ENCODE measurements at regions not wholly inside any gene's neighbourhood (a gene's known extent, or its start where the extent isn't known, plus 50 kb on each side); places are given as distances from the start of the nearest gene placed in this dataset.

- Histone ChIP-seq H3K4me1 (ENCODE audit: insufficient read depth) (no peaks in the 10 kb centered on the region), H3K9me3 (no peaks in the 10 kb centered on the region), H3K27me3 (no peaks in the 10 kb centered on the region), H3K27ac (no peak overlapping the region), H3K36me3 (no peaks in the 10 kb centered on the region), H3K4me3 (no peak overlapping the region)
- TF ChIP-seq EP300 (IDR thresholded peaks at IDR 0.05) (no peak), POLR2A (IDR thresholded peaks at IDR 0.05) (no peak), CTCF (IDR thresholded peaks at IDR 0.05) (no peak)
- intact Hi-C loops (cut with DNase I): no loop called here
- DNase-seq: no peak
Observed at GRCh38 chr7:81280531-81280930, 361.7 kb upstream of the SEMA3C start.

GRCh38 chr7:81277691-81278090 lies 358.8 kb upstream of the SEMA3C start:
- intact Hi-C loops (cut with DNase I): no loop called here

GRCh38 chr7:81273601-81274397 lies 354.9 kb upstream of the SEMA3C start:
- Histone ChIP-seq H3K4me3 (no peak overlapping the region), H3K9me3 (no peaks in the 10 kb centered on the region), H3K36me3 (no peaks in the 10 kb centered on the region), H3K27me3 (no peaks in the 10 kb centered on the region), H3K4me1 (ENCODE audit: insufficient read depth) (no peaks in the 10 kb centered on the region), H3K27ac (no peak overlapping the region)
- intact Hi-C loops (cut with DNase I): no loop called here
- 59 to 71% (median 68%) methylated on average over 6 of the region's 6 CpGs for WGBS, 3 donors
- DNase-seq: no peak
- no peak for TF ChIP-seq CTCF (IDR thresholded peaks at IDR 0.05)
- no peak for TF ChIP-seq EP300 (IDR thresholded peaks at IDR 0.05)
- no peak for TF ChIP-seq POLR2A (IDR thresholded peaks at IDR 0.05)

More at GRCh38 chr7:81277691-81278090, 358.8 kb upstream of the SEMA3C start:
- WGBS, 3 donors: 79 to 94% (median 82%) methylated on average over 2 of the region's 2 CpGs
- Histone ChIP-seq H3K9me3 (no peaks in the 10 kb centered on the region), H3K36me3 (no peaks in the 10 kb centered on the region), H3K4me1 (ENCODE audit: insufficient read depth) (no peaks in the 10 kb centered on the region), H3K27me3 (no peaks in the 10 kb centered on the region), H3K27ac (no peak overlapping the region), H3K4me3 (no peak overlapping the region)
- TF ChIP-seq POLR2A (IDR thresholded peaks at IDR 0.05) (no peak), EP300 (IDR thresholded peaks at IDR 0.05) (no peak)
- DNase-seq: no peak

GRCh38 chr7:81272176-81272575 lies 353.3 kb upstream of the SEMA3C start:
- 94 to 100% (median 97%) methylated on average over 1 of the region's 1 CpG for WGBS, 3 donors
- Histone ChIP-seq H3K4me1 (ENCODE audit: insufficient read depth) (no peaks in the 10 kb centered on the region), H3K9me3 (no peaks in the 10 kb centered on the region), H3K4me3 (no peak overlapping the region), H3K27me3 (no peaks in the 10 kb centered on the region), H3K27ac (no peak overlapping the region), H3K36me3 (no peaks in the 10 kb centered on the region)
- intact Hi-C loops (cut with DNase I): no loop called here
- no peak for DNase-seq
- TF ChIP-seq EP300 (IDR thresholded peaks at IDR 0.05) (no peak), POLR2A (IDR thresholded peaks at IDR 0.05) (no peak), CTCF (IDR thresholded peaks at IDR 0.05) (no peak)

GRCh38 chr7:81268551-81268950 lies 349.7 kb upstream of the SEMA3C start:
- Histone ChIP-seq H3K4me1 (ENCODE audit: insufficient read depth) (no peaks in the 10 kb centered on the region), H3K36me3 (no peaks in the 10 kb centered on the region), H3K4me3 (no peak overlapping the region), H3K27ac (no peak overlapping the region), H3K9me3 (no peaks in the 10 kb centered on the region), H3K27me3 (no peaks in the 10 kb centered on the region)
- WGBS, 3 donors: 86 to 92% (median 90%) methylated on average over 1 of the region's 1 CpG
- intact Hi-C loops (cut with DNase I): no loop called here
- DNase-seq: no peak
- TF ChIP-seq EP300 (IDR thresholded peaks at IDR 0.05) (no peak), POLR2A (IDR thresholded peaks at IDR 0.05) (no peak), CTCF (IDR thresholded peaks at IDR 0.05) (no peak)

All from ovary (tissue), 7 donors.